Lower leg skin (tissue), 4 donors: ENCODE measurements at regions not wholly inside any gene's neighbourhood (a gene's known extent, or its start where the extent isn't known, plus 50 kb on each side); places are given as distances from the start of the nearest gene placed in this dataset.

Experiments used
- DNase-seq, 2 donors: peaks; one replicate each; pipeline ENCODE4 v3.0.0-alpha.2; 2019; ENCODE audit warnings: low spot score in 2 of 2
- H3K4me3 ChIP-seq: fragments of 200-600 bp; sonication (generic); 2 replicates; pipeline ENCODE4 v1.5.1; 2017; ENCODE audit warnings: mild to moderate bottlenecking, low read depth; ENCODE audit not compliant: poor library complexity, severe bottlenecking
- POLR2A ChIP-seq, 2 donors: fragments of 450-650 bp; IDR thresholded peaks; one replicate each; pipeline ENCODE4 v1.6.1; 2016 to 2017; ENCODE audit warnings: antibody characterized with exemption in 2 of 2, mild to moderate bottlenecking in 1 of 2, moderate library complexity in 1 of 2
- WGBS, 2 donors: methylation state at CpG; one replicate each; pipeline ENCODE4 v1.1.5; 2018; 5-methylcytosine and 5-hydroxymethylcytosine counted together
- intact Hi-C: fragments of 100-400 bp; cut with DNase I; formaldehyde crosslinking; loops from one replicate; pipeline ENCODE4 v1.15.0; 2023; ENCODE audit warnings: low total_unique reads
- TF ChIP-seq, protein P1 (sequence below), 3 donors: fragments of 450-650 bp; IDR thresholded peaks; one replicate each; pipeline ENCODE4 v1.5.1; 2016; ENCODE audit warnings: antibody characterized with exemption in 3 of 3, mild to moderate bottlenecking in 3 of 3, moderate library complexity in 2 of 3

DNA sequence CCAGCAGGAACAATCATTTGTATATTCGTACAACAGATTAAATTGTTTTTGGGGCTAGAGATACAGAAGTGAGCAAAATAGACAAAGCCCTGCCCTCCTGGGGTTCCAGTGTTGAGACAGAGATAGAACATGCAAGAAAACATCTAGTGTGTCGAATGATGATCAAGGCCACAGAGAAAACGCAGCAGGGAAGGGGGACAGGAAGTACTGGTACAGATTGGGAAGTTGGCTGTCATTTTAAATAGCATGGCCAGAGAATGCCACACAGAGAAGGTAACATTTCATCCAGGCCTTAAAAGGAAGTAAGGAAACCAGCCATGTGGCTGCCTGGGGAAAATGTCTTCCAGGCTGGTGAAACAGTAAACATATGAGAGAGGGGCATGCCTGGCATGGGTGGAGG is 202.6 kb upstream of the MYLIP start:
- no peak for DNase-seq
- TF ChIP-seq POLR2A (IDR thresholded peaks at IDR 0.05) = no peak
- TF ChIP-seq, protein P1, sequence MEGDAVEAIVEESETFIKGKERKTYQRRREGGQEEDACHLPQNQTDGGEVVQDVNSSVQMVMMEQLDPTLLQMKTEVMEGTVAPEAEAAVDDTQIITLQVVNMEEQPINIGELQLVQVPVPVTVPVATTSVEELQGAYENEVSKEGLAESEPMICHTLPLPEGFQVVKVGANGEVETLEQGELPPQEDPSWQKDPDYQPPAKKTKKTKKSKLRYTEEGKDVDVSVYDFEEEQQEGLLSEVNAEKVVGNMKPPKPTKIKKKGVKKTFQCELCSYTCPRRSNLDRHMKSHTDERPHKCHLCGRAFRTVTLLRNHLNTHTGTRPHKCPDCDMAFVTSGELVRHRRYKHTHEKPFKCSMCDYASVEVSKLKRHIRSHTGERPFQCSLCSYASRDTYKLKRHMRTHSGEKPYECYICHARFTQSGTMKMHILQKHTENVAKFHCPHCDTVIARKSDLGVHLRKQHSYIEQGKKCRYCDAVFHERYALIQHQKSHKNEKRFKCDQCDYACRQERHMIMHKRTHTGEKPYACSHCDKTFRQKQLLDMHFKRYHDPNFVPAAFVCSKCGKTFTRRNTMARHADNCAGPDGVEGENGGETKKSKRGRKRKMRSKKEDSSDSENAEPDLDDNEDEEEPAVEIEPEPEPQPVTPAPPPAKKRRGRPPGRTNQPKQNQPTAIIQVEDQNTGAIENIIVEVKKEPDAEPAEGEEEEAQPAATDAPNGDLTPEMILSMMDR (IDR thresholded peaks at IDR 0.05) = no peak
- H3K4me3 ChIP-seq = no peak overlapping the region
- 61 to 66% methylated on average over 3 of the region's 3 CpGs for WGBS, 2 donors
- intact Hi-C loops = no loop called here

DNA sequence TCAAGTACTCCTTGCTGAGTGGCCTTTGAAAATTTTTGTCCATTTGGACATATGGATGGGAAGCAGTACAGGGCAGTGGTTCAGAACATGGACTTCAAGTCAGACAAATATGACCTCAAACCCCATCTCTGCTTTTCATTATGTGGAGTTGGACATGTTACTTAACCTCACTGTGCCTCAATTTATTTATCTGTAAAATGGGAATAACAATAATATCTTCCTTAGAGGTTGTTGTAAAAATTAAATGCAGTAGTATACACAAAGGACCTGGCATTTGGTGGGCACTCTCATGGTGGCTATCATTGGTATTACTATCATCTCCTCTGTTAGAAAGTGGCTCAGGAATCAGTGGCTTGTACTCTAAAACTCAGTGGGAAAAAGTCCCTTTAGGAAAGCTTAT is 204.0 kb upstream of the MYLIP start:
- no peak overlapping the region for H3K4me3 ChIP-seq
- no peak for DNase-seq
- TF ChIP-seq, protein P1 (IDR thresholded peaks at IDR 0.05) = no peak
- TF ChIP-seq POLR2A (IDR thresholded peaks at IDR 0.05) = no peak
- intact Hi-C loops = no loop called here

DNA sequence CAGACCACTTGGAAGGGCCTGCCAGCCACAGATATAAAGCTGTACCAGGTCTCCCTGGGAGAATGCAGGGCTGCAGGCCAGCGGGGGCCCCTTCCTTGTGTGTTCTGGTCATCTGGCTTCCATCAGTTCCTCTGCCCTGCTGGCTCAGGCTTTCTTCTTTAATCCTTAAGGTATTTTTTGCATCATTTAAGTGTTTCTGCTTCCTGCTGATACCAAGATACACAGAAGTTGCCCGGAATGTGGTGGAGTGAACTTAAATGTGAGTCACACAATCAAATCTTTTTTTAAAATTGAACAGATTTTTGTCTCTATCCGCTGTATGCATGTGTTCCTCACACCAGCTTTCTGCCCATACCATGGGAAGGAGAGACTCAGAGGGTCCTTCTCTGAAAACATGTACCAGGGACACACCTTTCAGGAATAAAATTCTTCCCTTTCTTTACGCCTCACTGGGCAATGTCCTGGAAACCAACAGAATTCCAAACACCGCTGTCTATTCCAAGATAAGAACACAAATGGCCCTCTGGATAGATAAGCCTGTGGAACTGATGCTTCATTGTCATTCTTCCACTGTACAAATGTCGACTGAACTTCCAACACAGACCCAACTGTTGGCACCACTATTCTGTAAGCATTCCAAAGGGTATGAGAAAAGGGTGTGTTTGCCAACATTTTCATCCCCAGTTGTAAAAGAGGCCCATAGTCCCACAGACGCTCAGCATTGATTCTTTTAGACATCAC is 206.2 kb upstream of the MYLIP start:
- intact Hi-C loops = no loop called here
- DNase-seq = no peak
- TF ChIP-seq POLR2A (IDR thresholded peaks at IDR 0.05) = no peak
- TF ChIP-seq, protein P1 (IDR thresholded peaks at IDR 0.05) = no peak
- H3K4me3 ChIP-seq = no peak overlapping the region
- 62 to 75% methylated on average over 7 of the region's 7 CpGs for WGBS, 2 donors

DNA sequence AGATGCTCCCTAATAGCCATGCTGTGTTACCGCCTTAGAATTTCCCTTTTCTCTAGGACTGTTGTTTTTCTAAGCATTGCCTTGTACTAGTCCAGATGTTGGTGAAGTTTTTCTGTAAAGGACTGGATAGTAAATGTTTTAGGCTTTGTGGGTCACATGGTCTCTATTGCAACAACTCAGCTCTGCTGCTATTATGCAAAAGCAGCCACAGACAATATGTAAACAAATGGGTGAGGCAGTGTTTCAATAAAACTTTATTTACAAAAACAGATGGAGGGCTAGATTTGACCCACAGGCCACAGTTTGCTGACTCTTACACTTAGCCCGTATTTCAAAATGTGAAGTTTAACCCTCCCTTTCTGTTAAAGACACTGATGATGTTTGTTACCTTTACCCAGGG is 207.6 kb upstream of the MYLIP start:
- intact Hi-C loops = no loop called here
- TF ChIP-seq, protein P1 (IDR thresholded peaks at IDR 0.05) = no peak
- no peak for TF ChIP-seq POLR2A (IDR thresholded peaks at IDR 0.05)
- 93 to 96% methylated on average over 2 of the region's 2 CpGs for WGBS, 2 donors

DNA sequence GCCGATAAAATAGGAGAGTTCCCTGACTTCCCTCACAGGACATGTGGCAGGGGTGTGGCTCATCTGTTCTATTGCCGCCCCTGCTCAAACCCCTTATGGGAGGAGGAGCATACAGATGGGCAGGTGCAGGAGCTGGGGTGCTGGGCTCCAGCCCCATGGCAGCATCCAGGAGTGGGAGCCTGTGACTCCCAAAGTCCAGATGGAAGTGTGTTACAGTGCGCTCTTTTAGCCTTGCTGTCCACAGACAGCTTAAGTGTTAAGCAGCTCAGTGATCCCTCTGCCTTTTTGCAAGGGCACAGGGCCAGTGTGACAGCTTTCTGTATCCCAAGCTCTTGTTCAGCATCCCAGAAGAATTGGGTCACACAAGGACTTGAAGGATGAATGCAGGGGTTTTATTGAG is 212.3 kb upstream of the MYLIP start:
- no peak for DNase-seq
- intact Hi-C loops = no loop called here
- 89 to 100% methylated on average over 3 of the region's 3 CpGs for WGBS, 2 donors
- no peak for TF ChIP-seq POLR2A (IDR thresholded peaks at IDR 0.05)
- TF ChIP-seq, protein P1 (IDR thresholded peaks at IDR 0.05) = no peak
- no peak overlapping the region for H3K4me3 ChIP-seq

More for the DNA sequence above, 207.6 kb upstream of the MYLIP start:
- no peak overlapping the region for H3K4me3 ChIP-seq
- no peak for DNase-seq
